ENCODE measurements at regions not wholly inside any gene's neighbourhood (a gene's known extent, or its start where the extent isn't known, plus 50 kb on each side); places are given as distances from the start of the nearest gene placed in this dataset.

DNA sequence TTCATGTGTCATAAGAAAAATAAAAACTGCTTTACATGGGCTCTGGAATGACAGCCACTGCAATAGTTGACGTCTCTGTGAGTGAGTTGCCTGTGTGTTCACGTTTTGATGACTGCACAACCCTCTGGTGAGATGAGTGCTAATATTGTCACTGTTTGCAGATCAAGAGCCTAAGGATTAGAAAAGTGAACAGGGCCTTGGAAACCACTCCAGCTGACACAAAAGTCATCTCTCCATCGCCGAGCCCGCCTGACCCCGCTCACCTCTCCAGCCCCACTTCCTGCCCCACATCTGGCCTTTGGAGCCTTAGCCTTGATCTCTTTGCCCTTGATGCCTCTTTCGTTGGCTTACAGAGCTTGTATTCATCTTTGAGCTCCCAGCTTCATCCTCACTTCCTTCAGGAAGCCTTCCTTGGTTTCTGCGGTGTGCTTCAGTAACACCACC lies 351.7 kb downstream of the TCERG1L start:
- no peak overlapping the region for H3K27ac Mint-ChIP-seq
- no peaks in the 10 kb centered on the region for H3K4me1 Mint-ChIP-seq
- peaks cover 0 to 4% (median 3%) of the 10 kb centered on the region in 3 donors for H3K27me3 Mint-ChIP-seq (ENCODE audit: low read depth in 3 of 3)
- no peak for DNase-seq
- no peaks in the 10 kb centered on the region for H3K36me3 Mint-ChIP-seq
- H3K9me3 Mint-ChIP-seq: peaks cover 0 to 4% (median 0%) of the 10 kb centered on the region in 6 donors
- H3K4me3 Mint-ChIP-seq: no peak overlapping the region

DNA sequence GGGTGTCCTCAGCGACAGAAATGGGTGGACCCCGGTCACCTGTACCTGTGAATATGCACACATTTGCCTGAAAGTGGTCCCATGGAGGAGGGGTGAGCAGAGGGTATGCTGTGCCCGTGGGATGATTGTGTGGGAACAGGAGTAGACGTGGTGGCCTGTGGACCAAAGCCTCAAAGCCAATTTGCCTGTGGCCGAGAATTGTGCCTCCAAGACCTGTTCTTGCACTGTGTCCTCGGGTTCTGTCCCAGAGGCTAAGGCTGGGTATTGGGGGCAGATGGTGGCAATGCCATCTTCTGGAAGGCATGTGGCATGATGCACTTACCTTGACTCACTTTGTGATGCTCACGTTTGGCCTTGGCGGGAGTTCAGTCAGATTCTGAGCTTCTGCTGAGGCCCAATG lies 351.0 kb downstream of the TCERG1L start:
- Mint-ChIP-seq H3K27me3 (ENCODE audit: low read depth in 3 of 3) (peaks cover 0 to 4% (median 3%) of the 10 kb centered on the region in 3 donors), H3K4me3 (no peak overlapping the region), H3K27ac (no peak overlapping the region), H3K4me1 (no peaks in the 10 kb centered on the region), H3K9me3 (peaks cover 0 to 4% (median 0%) of the 10 kb centered on the region in 6 donors), H3K36me3 (no peaks in the 10 kb centered on the region)
- no peak for DNase-seq

DNA sequence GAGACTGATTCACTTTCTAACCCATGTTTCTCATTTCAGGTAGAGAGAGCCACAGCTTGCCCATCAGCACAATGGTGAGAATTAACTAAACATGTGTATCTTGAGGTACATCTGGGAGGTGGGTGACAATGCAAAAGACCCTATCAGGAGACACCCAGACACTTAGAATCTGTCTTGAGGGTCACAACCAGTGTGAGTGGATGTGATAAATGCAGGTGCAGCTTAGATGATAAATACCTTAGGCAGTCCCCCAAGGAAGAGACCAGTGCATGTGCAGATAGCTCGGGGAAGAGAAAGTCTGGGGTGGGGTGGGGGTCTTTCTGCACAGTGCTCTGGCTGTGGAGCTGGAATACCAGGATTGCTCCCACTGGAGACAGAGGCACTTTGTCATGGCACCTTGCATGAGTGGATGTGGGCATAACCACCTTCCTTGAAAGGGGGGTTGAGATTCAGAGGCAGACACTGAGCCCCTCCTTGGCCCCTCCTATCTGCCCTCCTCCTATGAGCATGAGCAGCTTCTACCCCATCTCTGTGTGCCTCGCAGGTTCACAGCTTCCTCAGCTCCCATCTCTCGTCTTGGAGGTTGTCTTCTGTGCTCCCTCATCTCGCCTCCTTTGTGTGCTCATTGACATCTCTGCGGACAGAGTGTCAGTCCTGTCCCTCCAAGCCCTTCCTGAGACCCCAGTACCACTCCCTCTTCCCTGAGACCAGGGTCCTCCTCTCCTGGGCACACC lies 349.8 kb downstream of the TCERG1L start:
- H3K4me1 Mint-ChIP-seq: no peaks in the 10 kb centered on the region
- H3K27me3 Mint-ChIP-seq (ENCODE audit: low read depth in 3 of 3): peaks cover 0 to 4% (median 3%) of the 10 kb centered on the region in 3 donors
- H3K27ac Mint-ChIP-seq: no peak overlapping the region
- no peaks in the 10 kb centered on the region for H3K36me3 Mint-ChIP-seq
- peaks cover 0 to 4% (median 0%) of the 10 kb centered on the region in 6 donors for H3K9me3 Mint-ChIP-seq
- no peak overlapping the region for H3K4me3 Mint-ChIP-seq
- no peak for DNase-seq

DNA sequence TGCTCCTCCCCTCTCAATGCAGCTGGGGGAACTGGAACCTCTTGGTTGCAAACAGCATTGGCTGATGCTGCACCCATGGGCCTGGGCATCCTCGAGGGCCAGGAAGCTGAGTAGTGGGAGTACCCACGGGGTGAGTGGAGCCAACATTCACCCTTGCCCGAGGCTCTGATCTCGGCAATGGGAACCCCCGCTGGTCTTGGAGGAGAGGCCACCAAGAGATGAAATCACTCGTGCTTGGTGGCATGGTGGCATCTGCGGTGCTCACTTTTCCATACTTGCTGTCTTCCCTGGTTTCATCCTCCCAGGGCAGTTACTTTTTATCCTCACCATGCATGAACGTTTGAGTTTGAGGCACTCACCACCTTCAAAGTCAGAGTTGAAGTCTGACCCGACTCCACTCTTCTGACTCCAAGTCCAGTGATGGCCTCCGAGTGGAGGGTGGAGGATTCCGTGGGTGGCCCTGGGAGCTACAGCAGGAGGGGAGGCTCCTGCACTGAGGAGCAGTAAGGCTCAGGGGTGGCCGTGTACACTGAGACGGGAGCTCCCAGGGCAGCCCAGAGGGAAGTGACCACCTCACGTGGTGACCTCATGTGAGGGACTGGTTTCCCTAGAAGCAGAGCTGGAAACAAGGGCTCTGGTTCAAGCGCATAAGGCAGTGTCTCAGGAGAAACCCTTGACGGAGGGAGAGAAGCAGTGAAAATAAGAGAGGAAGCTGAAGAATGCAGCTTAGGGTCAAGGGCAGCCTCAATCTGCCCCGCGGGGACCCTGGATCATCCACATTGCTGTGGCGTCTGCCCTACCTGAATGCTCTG lies 349.1 kb downstream of the TCERG1L start:
- H3K4me1 Mint-ChIP-seq: no peaks in the 10 kb centered on the region
- H3K4me3 Mint-ChIP-seq: no peak overlapping the region
- H3K27ac Mint-ChIP-seq: no peak overlapping the region
- peaks cover 0 to 5% (median 3%) of the 10 kb centered on the region in 3 donors for H3K27me3 Mint-ChIP-seq (ENCODE audit: low read depth in 3 of 3)
- no peaks in the 10 kb centered on the region for H3K36me3 Mint-ChIP-seq
- H3K9me3 Mint-ChIP-seq: peaks cover 0 to 4% (median 0%) of the 10 kb centered on the region in 6 donors
- DNase-seq: no peak

DNA sequence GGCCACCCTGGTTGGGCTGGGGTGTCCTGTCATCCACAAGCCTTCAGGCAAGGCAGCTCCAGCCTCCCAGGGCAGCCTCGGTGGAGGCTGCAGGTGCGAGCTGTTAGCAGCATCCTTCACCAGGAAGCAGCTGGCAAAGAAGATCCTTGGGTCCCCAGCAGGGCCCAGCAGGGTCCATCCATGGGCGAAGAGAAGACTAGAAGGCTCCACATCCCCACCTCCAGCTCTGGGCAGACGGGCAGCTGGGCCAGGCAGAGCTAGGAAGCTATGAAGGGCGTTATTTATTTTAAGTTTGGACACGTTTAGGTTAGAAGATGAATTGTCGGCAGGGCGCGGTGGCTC lies 348.5 kb downstream of the TCERG1L start:
- H3K27me3 Mint-ChIP-seq (ENCODE audit: low read depth in 3 of 3): peaks cover 0 to 5% (median 3%) of the 10 kb centered on the region in 3 donors
- H3K4me1 Mint-ChIP-seq: no peaks in the 10 kb centered on the region
- no peak for DNase-seq
- H3K9me3 Mint-ChIP-seq: peaks cover 0 to 4% (median 0%) of the 10 kb centered on the region in 6 donors
- H3K27ac Mint-ChIP-seq: no peak overlapping the region
- no peak overlapping the region for H3K4me3 Mint-ChIP-seq
- no peaks in the 10 kb centered on the region for H3K36me3 Mint-ChIP-seq

DNA sequence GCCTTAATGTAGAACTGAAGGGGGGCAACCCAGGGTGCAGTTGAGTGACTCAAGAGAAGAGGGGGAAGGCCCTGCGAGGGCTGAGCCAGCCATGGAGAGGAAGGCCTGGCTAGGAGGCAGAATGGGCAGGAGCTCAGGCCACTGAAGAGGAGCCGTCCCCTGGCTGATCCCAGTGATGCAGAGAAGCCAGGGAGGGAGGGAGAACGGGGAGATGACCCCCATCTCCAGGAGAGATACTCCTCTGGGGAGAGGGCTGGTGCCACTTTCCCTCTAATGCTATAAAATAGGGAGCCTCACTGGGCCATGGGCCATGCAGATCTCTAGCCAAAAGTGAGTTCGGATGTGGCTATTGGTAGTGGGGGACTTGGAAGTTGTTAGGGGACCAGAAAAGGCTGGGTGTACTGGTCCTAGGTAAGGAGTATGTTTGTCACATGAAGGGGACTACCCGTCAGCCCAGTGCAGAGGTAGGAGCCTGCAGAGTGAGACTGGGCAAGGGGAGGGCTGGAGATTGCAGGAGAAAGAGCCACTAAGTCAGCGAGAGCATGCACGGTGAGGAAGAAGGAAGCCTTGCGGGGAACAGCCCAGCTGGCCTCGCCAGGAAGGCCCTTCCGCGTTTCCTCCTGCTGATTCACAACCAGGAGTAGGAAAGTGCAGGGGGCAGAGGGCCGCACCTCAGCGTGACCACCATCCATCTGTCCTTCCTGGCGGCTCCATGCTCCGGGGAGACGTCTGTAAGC lies 347.6 kb downstream of the TCERG1L start:
- H3K4me3 Mint-ChIP-seq: no peak overlapping the region
- no peak overlapping the region for H3K27ac Mint-ChIP-seq
- H3K36me3 Mint-ChIP-seq: no peaks in the 10 kb centered on the region
- H3K4me1 Mint-ChIP-seq: no peaks in the 10 kb centered on the region
- no peak for DNase-seq
- peaks cover 0 to 4% (median 0%) of the 10 kb centered on the region in 6 donors for H3K9me3 Mint-ChIP-seq
- peaks cover 0 to 7% (median 3%) of the 10 kb centered on the region in 3 donors for H3K27me3 Mint-ChIP-seq (ENCODE audit: low read depth in 3 of 3)

DNA sequence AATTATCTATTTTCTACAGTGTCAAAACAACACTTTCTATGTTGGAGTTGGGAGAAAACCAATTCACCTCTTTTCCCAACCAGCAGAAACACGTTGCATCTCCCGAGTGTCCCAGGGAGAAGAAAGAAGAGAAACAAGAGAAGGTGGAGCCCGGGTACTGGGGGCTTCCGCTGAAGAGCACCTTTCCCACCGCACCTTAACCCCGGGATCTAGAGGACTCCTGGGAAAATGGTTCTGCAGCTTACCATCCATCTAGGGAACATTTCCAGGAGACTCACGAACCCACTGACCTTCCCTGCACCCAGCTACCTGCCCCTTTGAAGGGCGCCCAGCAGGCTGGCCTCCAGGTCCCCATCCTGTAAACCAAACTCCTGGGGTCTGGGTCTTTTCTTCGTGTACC lies 346.8 kb downstream of the TCERG1L start:
- no peak overlapping the region for H3K27ac Mint-ChIP-seq
- no peak for DNase-seq
- peaks cover 0 to 1% (median 0%) of the 10 kb centered on the region in 6 donors for H3K9me3 Mint-ChIP-seq
- H3K4me1 Mint-ChIP-seq: no peaks in the 10 kb centered on the region
- no peaks in the 10 kb centered on the region for H3K36me3 Mint-ChIP-seq
- H3K4me3 Mint-ChIP-seq: no peak overlapping the region
- peaks cover 0 to 7% (median 6%) of the 10 kb centered on the region in 3 donors for H3K27me3 Mint-ChIP-seq (ENCODE audit: low read depth in 3 of 3)

DNA sequence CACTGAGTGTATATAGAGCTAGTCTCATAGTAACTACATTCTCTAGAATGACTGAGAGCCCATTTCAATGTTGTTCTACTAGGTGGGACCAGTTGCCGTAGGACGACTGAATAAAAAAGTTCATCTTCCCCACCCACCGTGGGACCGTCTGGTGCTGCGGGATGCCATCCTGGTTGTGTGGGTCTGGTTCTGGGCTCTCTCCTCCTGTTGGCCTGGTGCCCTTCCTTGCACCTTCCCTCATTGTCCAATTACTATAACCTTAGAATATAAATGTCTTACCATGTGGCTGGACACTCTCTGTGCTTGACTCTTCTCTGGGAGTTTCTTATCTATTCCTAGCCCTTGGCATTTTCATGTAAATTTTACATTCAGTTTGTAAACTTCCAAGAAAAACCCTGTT lies 344.4 kb downstream of the TCERG1L start:
- no peak overlapping the region for H3K27ac Mint-ChIP-seq
- peaks cover 0 to 3% (median 0%) of the 10 kb centered on the region in 6 donors for H3K9me3 Mint-ChIP-seq
- H3K27me3 Mint-ChIP-seq (ENCODE audit: low read depth in 3 of 3): peaks cover 0 to 7% (median 5%) of the 10 kb centered on the region in 3 donors
- H3K4me3 Mint-ChIP-seq: no peak overlapping the region
- DNase-seq: no peak
- H3K4me1 Mint-ChIP-seq: no peaks in the 10 kb centered on the region
- no peaks in the 10 kb centered on the region for H3K36me3 Mint-ChIP-seq

DNA sequence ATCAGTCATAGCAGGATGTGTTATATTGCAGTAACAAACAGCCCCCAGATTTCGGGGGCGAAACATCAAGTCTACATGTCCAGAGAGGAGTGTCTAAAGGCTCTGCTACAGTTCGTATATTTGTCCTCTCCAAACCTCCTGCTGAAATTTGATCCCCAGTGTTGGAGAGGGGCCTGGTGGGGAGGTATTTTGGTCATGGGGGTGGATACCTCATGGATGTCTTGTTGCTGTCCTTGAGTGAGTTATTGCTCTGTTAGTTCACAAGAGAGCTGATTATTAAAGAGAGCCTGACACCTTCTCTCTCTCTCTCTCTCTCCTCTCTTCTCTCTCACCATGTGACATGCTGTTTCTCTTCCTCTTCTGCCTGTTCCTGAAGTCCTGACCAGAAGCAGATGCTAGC lies 343.7 kb downstream of the TCERG1L start:
- H3K4me3 Mint-ChIP-seq: no peak overlapping the region
- H3K9me3 Mint-ChIP-seq: peaks cover 0 to 3% (median 0%) of the 10 kb centered on the region in 6 donors
- H3K27ac Mint-ChIP-seq: no peak overlapping the region
- H3K27me3 Mint-ChIP-seq (ENCODE audit: low read depth in 3 of 3): peaks cover 0 to 7% (median 5%) of the 10 kb centered on the region in 3 donors
- H3K4me1 Mint-ChIP-seq: no peaks in the 10 kb centered on the region
- no peaks in the 10 kb centered on the region for H3K36me3 Mint-ChIP-seq
- DNase-seq: no peak

DNA sequence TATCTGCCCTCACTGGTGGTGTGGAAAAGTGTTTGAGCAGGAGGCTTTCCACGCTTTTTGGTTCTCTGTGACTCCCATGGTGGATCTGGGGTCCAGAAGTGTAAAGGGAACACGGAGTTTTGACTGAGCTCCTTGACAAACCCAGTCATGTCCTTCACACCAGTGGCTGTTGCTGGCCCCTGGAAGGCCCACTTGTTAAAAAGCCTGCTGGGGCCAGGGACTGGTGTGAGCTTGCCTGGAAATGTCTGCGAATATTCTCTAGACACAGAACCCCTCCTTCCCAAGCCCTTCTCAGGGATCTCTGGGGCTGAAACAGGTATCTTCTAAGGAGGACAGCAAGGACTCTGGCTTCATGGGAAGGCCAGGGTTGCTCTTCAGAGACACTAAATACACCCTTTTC lies 343.0 kb downstream of the TCERG1L start:
- H3K9me3 Mint-ChIP-seq: peaks cover 0 to 3% (median 0%) of the 10 kb centered on the region in 6 donors
- H3K27ac Mint-ChIP-seq: no peak overlapping the region
- H3K4me3 Mint-ChIP-seq: no peak overlapping the region
- no peak for DNase-seq
- H3K4me1 Mint-ChIP-seq: no peaks in the 10 kb centered on the region
- no peaks in the 10 kb centered on the region for H3K36me3 Mint-ChIP-seq
- peaks cover 0 to 7% (median 5%) of the 10 kb centered on the region in 3 donors for H3K27me3 Mint-ChIP-seq (ENCODE audit: low read depth in 3 of 3)

DNA sequence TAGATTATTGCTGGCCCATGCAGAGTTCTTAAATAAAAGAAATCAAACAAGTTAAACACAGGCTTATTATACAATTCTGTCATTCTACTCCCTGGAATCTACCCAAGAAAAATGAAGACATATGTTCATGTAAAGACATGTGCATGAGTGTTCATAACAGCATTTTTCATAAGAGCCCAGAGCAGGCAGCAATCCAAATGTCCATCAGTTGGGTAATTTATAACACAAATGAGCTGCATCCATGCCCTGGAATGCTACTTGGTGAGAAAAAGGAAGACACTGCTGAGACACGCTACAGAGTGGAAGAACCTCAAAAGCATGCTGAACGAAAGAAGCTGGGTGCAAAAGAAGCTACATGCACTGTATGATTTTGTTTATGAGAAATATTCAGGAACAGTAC lies 342.6 kb downstream of the TCERG1L start:
- no peak for DNase-seq
- no peak overlapping the region for H3K27ac Mint-ChIP-seq
- H3K27me3 Mint-ChIP-seq (ENCODE audit: low read depth in 3 of 3): peaks cover 0 to 6% (median 5%) of the 10 kb centered on the region in 3 donors
- H3K4me1 Mint-ChIP-seq: no peaks in the 10 kb centered on the region
- peaks cover 0 to 3% (median 0%) of the 10 kb centered on the region in 6 donors for H3K9me3 Mint-ChIP-seq
- H3K4me3 Mint-ChIP-seq: no peak overlapping the region
- H3K36me3 Mint-ChIP-seq: no peaks in the 10 kb centered on the region

DNA sequence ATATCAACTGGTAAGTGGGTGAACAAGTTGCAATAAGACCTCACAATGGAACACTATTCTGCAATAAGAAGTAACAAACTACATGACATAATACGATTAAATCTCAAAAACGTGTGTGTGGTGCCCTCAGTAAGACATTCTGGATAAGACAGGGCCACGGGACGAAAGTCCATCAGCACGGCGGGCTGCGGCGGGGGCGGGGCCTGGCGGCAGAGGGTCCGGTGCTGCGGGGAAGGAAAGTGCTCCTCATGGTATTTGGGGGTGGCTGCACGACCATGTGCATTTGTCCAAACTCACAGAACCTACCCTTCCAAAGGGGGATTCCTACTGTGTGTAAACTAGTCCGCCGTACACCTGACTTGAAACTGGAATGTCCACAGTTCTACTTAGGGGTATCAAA lies 341.8 kb downstream of the TCERG1L start:
- H3K4me3 Mint-ChIP-seq: no peak overlapping the region
- H3K9me3 Mint-ChIP-seq: peaks cover 0 to 1% (median 0%) of the 10 kb centered on the region in 6 donors

DNA sequence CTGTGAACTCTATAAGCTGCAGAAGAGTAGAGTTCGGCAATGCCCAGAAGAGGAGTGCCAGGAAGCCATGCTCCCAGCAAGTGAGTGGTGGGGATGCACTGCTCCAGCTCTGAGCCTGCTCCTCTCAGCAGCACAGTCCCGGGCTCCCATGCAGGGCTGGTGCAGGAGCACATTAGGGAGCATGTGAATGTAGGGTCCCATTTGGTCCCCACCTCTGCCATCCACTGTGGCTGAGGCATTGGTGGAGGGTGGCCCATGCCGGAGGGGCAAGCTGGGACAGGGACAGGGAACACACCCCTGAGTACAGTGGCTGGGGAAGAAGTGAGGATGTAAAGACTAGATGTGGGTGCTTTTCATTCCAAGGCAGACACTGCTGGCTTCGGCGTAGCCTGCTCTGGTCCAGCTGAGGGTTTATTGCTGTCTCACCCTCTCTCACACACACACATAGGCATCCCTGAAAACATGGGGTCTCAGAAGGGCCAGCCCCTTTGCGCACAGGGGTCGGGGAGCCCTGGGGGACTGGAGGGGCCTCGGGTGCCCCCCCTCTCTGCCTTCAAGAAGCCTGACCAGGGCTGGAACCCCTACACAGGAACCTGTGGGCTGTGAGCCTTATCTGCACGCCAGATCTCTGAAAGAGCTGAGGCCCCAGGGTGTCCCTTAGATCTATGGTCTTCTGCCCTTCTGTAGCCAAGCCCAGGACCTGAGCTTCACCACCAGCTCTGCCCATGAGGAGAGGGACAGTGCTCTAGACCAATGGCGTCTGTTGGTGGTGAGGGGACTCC lies 341.0 kb downstream of the TCERG1L start:
- Mint-ChIP-seq H3K27ac (no peak overlapping the region), H3K9me3 (peaks cover 0 to 3% (median 0%) of the 10 kb centered on the region in 6 donors), H3K4me3 (no peak overlapping the region), H3K4me1 (no peaks in the 10 kb centered on the region), H3K36me3 (no peaks in the 10 kb centered on the region), H3K27me3 (ENCODE audit: low read depth in 3 of 3) (peaks cover 0 to 5% (median 3%) of the 10 kb centered on the region in 3 donors)
- DNase-seq: peak in 1 of 3 donors; percentile 1

More for the DNA sequence above, 341.8 kb downstream of the TCERG1L start:
- H3K27ac Mint-ChIP-seq: no peak overlapping the region
- no peaks in the 10 kb centered on the region for H3K36me3 Mint-ChIP-seq
- no peak for DNase-seq
- no peaks in the 10 kb centered on the region for H3K4me1 Mint-ChIP-seq
- H3K27me3 Mint-ChIP-seq (ENCODE audit: low read depth in 3 of 3): peaks cover 0 to 3% (median 3%) of the 10 kb centered on the region in 3 donors
